ENCODE measurements at regions not wholly inside any gene's neighbourhood (a gene's known extent, or its start where the extent isn't known, plus 50 kb on each side); places are given as distances from the start of the nearest gene placed in this dataset.

DNA sequence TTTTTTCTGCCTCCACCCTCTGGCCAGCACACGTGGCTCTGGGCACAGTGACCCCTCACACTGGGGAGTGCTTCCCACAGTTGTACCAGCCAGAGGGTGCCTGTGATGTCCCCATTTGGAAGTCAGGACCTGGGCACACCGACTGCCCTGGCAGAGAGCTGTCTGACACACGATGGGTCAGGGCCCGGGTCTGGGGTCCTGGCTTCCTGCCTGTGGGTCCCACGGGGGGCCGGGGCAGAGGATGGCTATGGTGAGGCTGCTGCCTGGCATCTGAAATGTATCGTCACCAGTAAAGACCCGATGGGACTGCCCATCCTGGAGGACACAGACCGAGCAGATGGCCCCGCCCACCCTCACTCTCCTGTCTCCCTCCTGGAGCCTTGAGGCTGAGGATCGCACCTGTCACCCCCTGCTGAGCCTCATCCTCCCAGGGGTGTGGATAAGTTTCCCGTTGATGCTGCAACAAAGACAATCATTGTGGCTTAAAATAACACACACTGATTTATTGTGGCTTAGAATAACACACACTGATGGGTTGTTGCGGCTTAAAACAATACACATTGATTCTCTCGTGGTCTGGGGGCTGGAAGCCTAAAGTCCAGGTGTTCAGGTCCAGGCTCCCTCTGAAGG, 88.8 kb upstream of the TTC34 start:
- TF ChIP-seq CTCF (IDR thresholded peaks at IDR 0.05; ENCODE audit: insufficient read depth, low read depth, low read length), result no peak
- no peak for TF ChIP-seq EZH2 (IDR thresholded peaks at IDR 0.05; ENCODE audit: insufficient read depth, low read length)
